Astrocyte (in vitro differentiated cells and primary cell): ENCODE measurements at regions not wholly inside any gene's neighbourhood (a gene's known extent, or its start where the extent isn't known, plus 50 kb on each side); places are given as distances from the start of the nearest gene placed in this dataset.

Source experiments
- DNase-seq: peaks from one replicate; pipeline ENCODE4 v3.0.0-alpha.2; 2010; ENCODE audit warnings: low read depth
- FAIRE-seq: peaks from 2 replicates; lab custom pipeline; 2011; peaks lifted over from hg19 to GRCh38; lab: Jason Lieb, UNC
- H2AFZ ChIP-seq: 2 replicates; pipeline ENCODE4 v1.6.0; 2012; ENCODE audit warnings: low read depth, low read length, inconsistent platforms
- H3K27ac ChIP-seq: 2 replicates; pipeline ENCODE4 v1.5.1; 2011; ENCODE audit warnings: low read depth, low read length, inconsistent platforms
- H3K27me3 ChIP-seq: 2 replicates; pipeline ENCODE4 v1.6.0; 2011; ENCODE audit warnings: low read length, inconsistent platforms; ENCODE audit not compliant: insufficient read depth
- H3K36me3 ChIP-seq: 2 replicates; pipeline ENCODE4 v1.5.1; 2011; ENCODE audit warnings: low read length, inconsistent platforms; ENCODE audit not compliant: insufficient read depth
- H3K4me1 ChIP-seq: 2 replicates; pipeline ENCODE4 v1.5.1; 2011; ENCODE audit warnings: low read length, inconsistent platforms; ENCODE audit not compliant: insufficient read depth
- H3K4me2 ChIP-seq: 2 replicates; pipeline ENCODE4 v1.6.0; 2012; ENCODE audit warnings: low read length, inconsistent platforms
- H3K4me3 ChIP-seq: 2 replicates; pipeline ENCODE4 v1.5.1; 2011; ENCODE audit warnings: low read depth, mild to moderate bottlenecking, low read length, inconsistent platforms; ENCODE audit not compliant: insufficient read depth
- H3K79me2 ChIP-seq: 2 replicates; pipeline ENCODE4 v1.6.0; 2012; ENCODE audit warnings: mild to moderate bottlenecking, low read length, inconsistent platforms; ENCODE audit not compliant: insufficient read depth
- H3K9ac ChIP-seq: 2 replicates; pipeline ENCODE4 v1.6.0; 2012; ENCODE audit warnings: mild to moderate bottlenecking, low read length, inconsistent platforms
- H3K9me3 ChIP-seq: 2 replicates; pipeline ENCODE4 v1.5.1; 2012; ENCODE audit warnings: low read depth, mild to moderate bottlenecking, low read length, inconsistent platforms; ENCODE audit not compliant: insufficient read depth
- H4K20me1 ChIP-seq: 2 replicates; pipeline ENCODE4 v1.6.0; 2012; ENCODE audit warnings: low read length, inconsistent platforms; ENCODE audit not compliant: insufficient read depth
- H3K27ac Mint-ChIP-seq: one replicate; pipeline ENCODE4 v1.8.0; 2021; ENCODE audit warnings: mild to moderate bottlenecking, mixed read lengths; ENCODE audit not compliant: unreplicated experiment
- H3K27me3 Mint-ChIP-seq: one replicate; pipeline ENCODE4 v1.8.0; 2021; ENCODE audit warnings: low read depth, mixed read lengths; ENCODE audit not compliant: unreplicated experiment
- H3K36me3 Mint-ChIP-seq: one replicate; pipeline ENCODE4 v1.8.0; 2021; ENCODE audit warnings: low read depth, mixed read lengths; ENCODE audit not compliant: unreplicated experiment
- H3K4me1 Mint-ChIP-seq: one replicate; pipeline ENCODE4 v1.8.0; 2021; ENCODE audit warnings: low read depth, mixed read lengths; ENCODE audit not compliant: unreplicated experiment
- H3K4me3 Mint-ChIP-seq: one replicate; pipeline ENCODE4 v1.8.0; 2021; ENCODE audit warnings: mild to moderate bottlenecking, moderate library complexity, mixed read lengths; ENCODE audit not compliant: unreplicated experiment
- H3K9me3 Mint-ChIP-seq: one replicate; pipeline ENCODE4 v1.8.0; 2021; ENCODE audit warnings: mild to moderate bottlenecking, mixed read lengths; ENCODE audit not compliant: unreplicated experiment
- CTCF ChIP-seq: IDR thresholded peaks from 2 replicates; pipeline ENCODE4 v1.5.1; 2011; ENCODE audit warnings: low read depth, mild to moderate bottlenecking, inconsistent platforms, low read length, moderate library complexity; ENCODE audit not compliant: insufficient read depth
- EZH2 ChIP-seq: IDR thresholded peaks from 2 replicates; pipeline ENCODE4 v1.6.1; 2012; ENCODE audit warnings: mild to moderate bottlenecking, low read length, inconsistent platforms; ENCODE audit not compliant: insufficient read depth

DNA sequence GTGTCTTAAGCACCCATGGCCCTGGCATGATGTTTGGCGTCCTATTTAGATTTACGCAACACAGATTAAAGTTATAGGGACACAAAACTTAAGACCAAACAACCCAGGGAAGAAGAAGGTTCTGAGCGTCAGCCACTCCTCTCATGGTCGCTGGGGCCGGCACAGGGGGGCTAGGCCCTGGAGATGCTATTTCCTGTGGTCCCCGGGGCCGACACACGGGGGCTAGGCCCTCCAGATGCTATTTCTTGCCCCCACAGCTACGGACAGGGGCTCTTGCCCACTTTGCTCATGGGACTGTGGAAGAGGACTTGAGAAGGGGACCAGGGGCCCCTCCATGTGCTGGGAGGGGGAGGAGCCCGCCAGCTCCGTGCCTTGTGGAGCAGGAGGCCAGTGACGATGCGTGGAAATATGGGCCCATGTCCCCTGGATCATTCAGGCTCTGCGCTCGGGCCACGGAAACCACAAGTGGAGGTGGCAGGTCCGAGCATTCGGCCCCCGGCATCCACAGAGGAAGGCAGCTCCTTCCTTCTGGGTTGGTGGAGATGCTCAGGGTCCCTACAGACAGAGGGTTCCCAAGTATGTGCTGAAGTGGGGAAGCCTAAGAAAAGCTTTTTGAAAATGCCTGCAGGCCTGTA, 711.1 kb downstream of the BRD1 start:
- no peak for DNase-seq
- Mint-ChIP-seq H3K4me3 (no peak overlapping the region), H3K27me3 (peaks cover 43% of the 10 kb centered on the region), H3K36me3 (no peaks in the 10 kb centered on the region), H3K9me3 (no peaks in the 10 kb centered on the region), H3K4me1 (peaks cover 6% of the 10 kb centered on the region), H3K27ac (no peak overlapping the region)
- Histone ChIP-seq H4K20me1 (no peaks in the 10 kb centered on the region), H3K36me3 (no peaks in the 10 kb centered on the region), H3K9me3 (peaks cover 3% of the 10 kb centered on the region), H3K4me1 (no peaks in the 10 kb centered on the region), H3K9ac (no peak overlapping the region), H3K27me3 (no peaks in the 10 kb centered on the region), H3K4me3 (no peak overlapping the region), H3K27ac (no peak overlapping the region), H3K79me2 (no peaks in the 10 kb centered on the region), H3K4me2 (no peak overlapping the region), H2AFZ (no peak overlapping the region)
- no peak for TF ChIP-seq EZH2
- TF ChIP-seq CTCF, result no peak
- FAIRE-seq, result no peak

DNA sequence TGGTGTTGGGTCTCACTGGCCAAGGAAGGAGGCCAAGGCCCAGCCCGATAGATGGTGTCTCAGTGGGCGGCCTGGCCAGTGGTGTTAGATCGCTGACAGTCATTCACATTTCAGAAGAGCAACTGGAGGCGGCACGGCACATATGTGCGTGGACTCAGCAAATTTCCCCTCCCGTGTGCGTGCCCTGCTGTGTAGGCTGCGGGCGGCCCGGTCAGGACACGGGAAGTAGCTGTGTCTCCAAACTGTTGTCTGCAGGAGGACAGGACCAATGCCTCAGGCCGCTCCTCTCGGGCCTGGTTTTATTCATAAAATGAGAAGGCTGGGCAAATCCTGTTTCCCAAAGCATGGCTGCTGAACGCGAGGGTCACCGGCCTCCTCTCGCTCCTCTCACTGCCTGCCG, 711.7 kb downstream of the BRD1 start:
- TF ChIP-seq CTCF (no peak), EZH2 (no peak)
- no peak for FAIRE-seq
- no peaks in the 10 kb centered on the region for H3K27me3 ChIP-seq
- H3K4me1 ChIP-seq, result no peaks in the 10 kb centered on the region
- Mint-ChIP-seq H3K4me3 (no peak overlapping the region), H3K36me3 (no peaks in the 10 kb centered on the region), H3K4me1 (peaks cover 6% of the 10 kb centered on the region), H3K27ac (no peak overlapping the region), H3K9me3 (no peaks in the 10 kb centered on the region), H3K27me3 (peaks cover 45% of the 10 kb centered on the region)
- no peaks in the 10 kb centered on the region for H3K36me3 ChIP-seq
- no peak overlapping the region for H3K4me3 ChIP-seq
- H3K9ac ChIP-seq, result no peak overlapping the region
- H2AFZ ChIP-seq, result no peak overlapping the region
- no peak for DNase-seq
- no peaks in the 10 kb centered on the region for H3K79me2 ChIP-seq
- H4K20me1 ChIP-seq, result no peaks in the 10 kb centered on the region
- no peak overlapping the region for H3K27ac ChIP-seq
- H3K9me3 ChIP-seq, result peaks cover 3% of the 10 kb centered on the region
- H3K4me2 ChIP-seq, result no peak overlapping the region

- H3K9me3 ChIP-seq, result peaks cover 3% of the 10 kb centered on the region
- peaks cover 48% of the 10 kb centered on the region for H3K27me3 Mint-ChIP-seq
- no peaks in the 10 kb centered on the region for H3K27me3 ChIP-seq
- H2AFZ ChIP-seq, result no peak overlapping the region
- no peaks in the 10 kb centered on the region for H3K36me3 ChIP-seq
- no peak overlapping the region for H3K27ac ChIP-seq
- no peak for DNase-seq
- no peak overlapping the region for H3K4me3 ChIP-seq
- H3K4me1 Mint-ChIP-seq, result peaks cover 6% of the 10 kb centered on the region
- no peak for FAIRE-seq
- no peaks in the 10 kb centered on the region for H3K79me2 ChIP-seq
- no peak overlapping the region for H3K9ac ChIP-seq
- no peaks in the 10 kb centered on the region for H4K20me1 ChIP-seq
- H3K36me3 Mint-ChIP-seq, result no peaks in the 10 kb centered on the region
- no peak overlapping the region for H3K4me3 Mint-ChIP-seq
- no peak overlapping the region for H3K4me2 ChIP-seq
- no peaks in the 10 kb centered on the region for H3K4me1 ChIP-seq
- no peaks in the 10 kb centered on the region for H3K9me3 Mint-ChIP-seq
- no peak for TF ChIP-seq EZH2
- no peak for TF ChIP-seq CTCF
- H3K27ac Mint-ChIP-seq, result no peak overlapping the region
Observed at GRCh38 chr22:49115197-49115596, 712.5 kb downstream of the BRD1 start.
